ENCODE measurements at regions not wholly inside any gene's neighbourhood (a gene's known extent, or its start where the extent isn't known, plus 50 kb on each side); places are given as distances from the start of the nearest gene placed in this dataset.
"Not testable (repeated sequence)": the region's sequence is repeated elsewhere in the genome, so short reads cannot be mapped to it uniquely, and the experiment has no call there.

GRCh38 chr7:45324683-45325237 lies 167.2 kb downstream of the RAMP3 start:
- Histone ChIP-seq H3K36me3 (ENCODE audit: control insufficient read depth, insufficient read depth, low read length) (no peaks in the 10 kb centered on the region), H3K9me3 (ENCODE audit: control insufficient read depth, insufficient read depth, low read length) (no peaks in the 10 kb centered on the region), H3K4me3 (ENCODE audit: low read length) (no peak overlapping the region), H3K4me1 (ENCODE audit: control insufficient read depth, insufficient read depth, low read length) (no peaks in the 10 kb centered on the region), H3K27ac (ENCODE audit: low read length) (no peak overlapping the region), H3K27me3 (ENCODE audit: control insufficient read depth, insufficient read depth, low read length) (no peaks in the 10 kb centered on the region)
- Mint-ChIP-seq H3K4me3 (no peak overlapping the region), H3K4me1 (no peaks in the 10 kb centered on the region), H3K27ac (no peak overlapping the region), H3K9me3 (no peaks in the 10 kb centered on the region), H3K36me3 (no peaks in the 10 kb centered on the region), H3K27me3 (ENCODE audit: low read depth in 2 of 2) (peaks cover 4 to 9% of the 10 kb centered on the region in 2 donors)
- 89% methylated on average over 4 of the region's 4 CpGs for WGBS (ENCODE audit: insufficient coverage)
- DNase-seq (no peak), ATAC-seq (no peak)
- intact Hi-C loops (cut with micrococcal nuclease): no loop called here
- TF ChIP-seq CTCF (IDR thresholded peaks at IDR 0.05): no peak

- Mint-ChIP-seq H3K27ac (no peak overlapping the region), H3K4me1 (no peaks in the 10 kb centered on the region), H3K9me3 (no peaks in the 10 kb centered on the region), H3K27me3 (ENCODE audit: low read depth in 2 of 2) (peaks cover 4 to 9% of the 10 kb centered on the region in 2 donors), H3K4me3 (no peak overlapping the region), H3K36me3 (no peaks in the 10 kb centered on the region)
- ATAC-seq (no peak), DNase-seq (no peak)
- 61% methylated on average over 2 of the region's 3 CpGs for WGBS (ENCODE audit: insufficient coverage)
- Histone ChIP-seq H3K27me3 (ENCODE audit: control insufficient read depth, insufficient read depth, low read length) (no peaks in the 10 kb centered on the region), H3K4me1 (ENCODE audit: control insufficient read depth, insufficient read depth, low read length) (no peaks in the 10 kb centered on the region), H3K9me3 (ENCODE audit: control insufficient read depth, insufficient read depth, low read length) (no peaks in the 10 kb centered on the region), H3K4me3 (ENCODE audit: low read length) (no peak overlapping the region), H3K36me3 (ENCODE audit: control insufficient read depth, insufficient read depth, low read length) (no peaks in the 10 kb centered on the region), H3K27ac (ENCODE audit: low read length) (no peak overlapping the region)
- intact Hi-C loops (cut with micrococcal nuclease): no loop called here
- no peak for TF ChIP-seq CTCF (IDR thresholded peaks at IDR 0.05)
Observed at GRCh38 chr7:45325378-45325777, 167.8 kb downstream of the RAMP3 start.

- DNase-seq (no peak), ATAC-seq (no peak)
- Mint-ChIP-seq H3K27ac (no peak overlapping the region), H3K9me3 (peaks cover 4 to 5% of the 10 kb centered on the region in 2 donors), H3K4me1 (no peaks in the 10 kb centered on the region), H3K27me3 (ENCODE audit: low read depth in 2 of 2) (peaks cover 4 to 23% of the 10 kb centered on the region in 2 donors), H3K4me3 (no peak overlapping the region), H3K36me3 (peaks cover 16% of the 10 kb centered on the region)
- no peaks in the 10 kb centered on the region for H3K27me3 ChIP-seq (ENCODE audit: control insufficient read depth, insufficient read depth, low read length)
- no peaks in the 10 kb centered on the region for H3K36me3 ChIP-seq (ENCODE audit: control insufficient read depth, insufficient read depth, low read length)
- intact Hi-C loops (cut with micrococcal nuclease): no loop called here
- no peaks in the 10 kb centered on the region for H3K9me3 ChIP-seq (ENCODE audit: control insufficient read depth, insufficient read depth, low read length)
- H3K27ac ChIP-seq (ENCODE audit: low read length): no peak overlapping the region
- H3K4me3 ChIP-seq (ENCODE audit: low read length): no peak overlapping the region
- no peaks in the 10 kb centered on the region for H3K4me1 ChIP-seq (ENCODE audit: control insufficient read depth, insufficient read depth, low read length)
- 26% methylated on average over 4 of the region's 5 CpGs for WGBS (ENCODE audit: insufficient coverage)
- TF ChIP-seq CTCF (IDR thresholded peaks at IDR 0.05): no peak
Observed at GRCh38 chr7:45328403-45328981, 170.9 kb downstream of the RAMP3 start.

GRCh38 chr7:45331563-45331962 lies 174.0 kb downstream of the RAMP3 start:
- H3K4me1 ChIP-seq (ENCODE audit: control insufficient read depth, insufficient read depth, low read length): no peaks in the 10 kb centered on the region
- no peak overlapping the region for H3K27ac Mint-ChIP-seq
- H3K4me3 ChIP-seq (ENCODE audit: low read length): no peak overlapping the region
- peaks cover 27% of the 10 kb centered on the region for H3K36me3 Mint-ChIP-seq
- TF ChIP-seq CTCF (IDR thresholded peaks at IDR 0.05): no peak
- ATAC-seq (no peak), DNase-seq (no peak)
- H3K4me1 Mint-ChIP-seq: no peaks in the 10 kb centered on the region
- intact Hi-C loops (cut with micrococcal nuclease): no loop called here
- H3K4me3 Mint-ChIP-seq: no peak overlapping the region
- no peaks in the 10 kb centered on the region for H3K36me3 ChIP-seq (ENCODE audit: control insufficient read depth, insufficient read depth, low read length)
- H3K27me3 ChIP-seq (ENCODE audit: control insufficient read depth, insufficient read depth, low read length): no peaks in the 10 kb centered on the region
- peaks cover 5 to 9% of the 10 kb centered on the region in 2 donors for H3K9me3 Mint-ChIP-seq
- H3K27me3 Mint-ChIP-seq (ENCODE audit: low read depth in 2 of 2): peaks cover 17 to 42% of the 10 kb centered on the region in 2 donors
- no peaks in the 10 kb centered on the region for H3K9me3 ChIP-seq (ENCODE audit: control insufficient read depth, insufficient read depth, low read length)
- H3K27ac ChIP-seq (ENCODE audit: low read length): no peak overlapping the region
- no CpG with 5 or more reads among the region's 1 CpG for WGBS (ENCODE audit: insufficient coverage)

- DNase-seq; H3K36me3 ChIP-seq (ENCODE audit: control insufficient read depth, insufficient read depth, low read length); ATAC-seq; H3K9me3 ChIP-seq (ENCODE audit: control insufficient read depth, insufficient read depth, low read length); H3K27ac Mint-ChIP-seq; H3K4me3 Mint-ChIP-seq; H3K4me3 ChIP-seq (ENCODE audit: low read length); H3K9me3 Mint-ChIP-seq; H3K27ac ChIP-seq (ENCODE audit: low read length); H3K27me3 ChIP-seq (ENCODE audit: control insufficient read depth, insufficient read depth, low read length); intact Hi-C loops (cut with micrococcal nuclease); H3K4me1 Mint-ChIP-seq; H3K4me1 ChIP-seq (ENCODE audit: control insufficient read depth, insufficient read depth, low read length): not testable (repeated sequence)
- 84% methylated on average over 2 of the region's 2 CpGs for WGBS (ENCODE audit: insufficient coverage)
- Mint-ChIP-seq H3K27me3 (ENCODE audit: low read depth in 2 of 2) (peaks cover 16 to 49% of the 10 kb centered on the region in 2 donors), H3K36me3 (peaks cover 27% of the 10 kb centered on the region)
Observed at GRCh38 chr7:45335024-45335423, 177.4 kb downstream of the RAMP3 start.

Data from natural killer cell (primary cell).